Esophagus squamous epithelium (tissue), 4 donors: ENCODE measurements at regions not wholly inside any gene's neighbourhood (a gene's known extent, or its start where the extent isn't known, plus 50 kb on each side); places are given as distances from the start of the nearest gene placed in this dataset.

Experiments used
- POLR2A ChIP-seq, 4 donors: fragments of 450-650 bp; IDR thresholded peaks; one replicate each; pipeline ENCODE4 v1.6.1; 2017; ENCODE audit warnings: antibody characterized with exemption in 4 of 4, mild to moderate bottlenecking in 4 of 4, moderate library complexity in 3 of 4
- TF ChIP-seq, protein P1 (sequence below), 6 experiments: fragments of 450-650 bp in 4 of 6; fragments of 200-600 bp in 2 of 6; sonication (generic) in 2 of 6; IDR thresholded peaks; one replicate each; pipeline ENCODE4 v1.5.1; 2016 to 2019; ENCODE audit warnings: antibody characterized with exemption in 6 of 6, mild to moderate bottlenecking in 4 of 6, moderate library complexity in 4 of 6

GRCh38 chr17:77479372-77480198 lies 338.8 kb downstream of the SEC14L1 start:
- TF ChIP-seq, protein P1, sequence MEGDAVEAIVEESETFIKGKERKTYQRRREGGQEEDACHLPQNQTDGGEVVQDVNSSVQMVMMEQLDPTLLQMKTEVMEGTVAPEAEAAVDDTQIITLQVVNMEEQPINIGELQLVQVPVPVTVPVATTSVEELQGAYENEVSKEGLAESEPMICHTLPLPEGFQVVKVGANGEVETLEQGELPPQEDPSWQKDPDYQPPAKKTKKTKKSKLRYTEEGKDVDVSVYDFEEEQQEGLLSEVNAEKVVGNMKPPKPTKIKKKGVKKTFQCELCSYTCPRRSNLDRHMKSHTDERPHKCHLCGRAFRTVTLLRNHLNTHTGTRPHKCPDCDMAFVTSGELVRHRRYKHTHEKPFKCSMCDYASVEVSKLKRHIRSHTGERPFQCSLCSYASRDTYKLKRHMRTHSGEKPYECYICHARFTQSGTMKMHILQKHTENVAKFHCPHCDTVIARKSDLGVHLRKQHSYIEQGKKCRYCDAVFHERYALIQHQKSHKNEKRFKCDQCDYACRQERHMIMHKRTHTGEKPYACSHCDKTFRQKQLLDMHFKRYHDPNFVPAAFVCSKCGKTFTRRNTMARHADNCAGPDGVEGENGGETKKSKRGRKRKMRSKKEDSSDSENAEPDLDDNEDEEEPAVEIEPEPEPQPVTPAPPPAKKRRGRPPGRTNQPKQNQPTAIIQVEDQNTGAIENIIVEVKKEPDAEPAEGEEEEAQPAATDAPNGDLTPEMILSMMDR (IDR thresholded peaks at IDR 0.05) = no peak
- no peak for TF ChIP-seq POLR2A (IDR thresholded peaks at IDR 0.05)
